T-helper 2 cell treated with Interferon-gamma antibody and Interleukin-4, amounts not matched to agents 5 μg/mL and 100 μg/mL, for 36 hours (primary cell): ENCODE measurements at regions not wholly inside any gene's neighbourhood (a gene's known extent, or its start where the extent isn't known, plus 50 kb on each side); places are given as distances from the start of the nearest gene placed in this dataset.

Experiments
- DNase-seq: peaks from one replicate; pipeline ENCODE4 v3.0.0; 2021; ENCODE audit warnings: low spot score
- H3K27ac Mint-ChIP-seq: one replicate; pipeline ENCODE4 v1.8.0; 2021; ENCODE audit warnings: mild to moderate bottlenecking, mixed read lengths
- H3K27me3 Mint-ChIP-seq: one replicate; pipeline ENCODE4 v1.8.0; 2021; ENCODE audit warnings: low read depth, mixed read lengths
- H3K36me3 Mint-ChIP-seq: one replicate; pipeline ENCODE4 v1.8.0; 2021; ENCODE audit warnings: low read depth, mixed read lengths
- H3K4me1 Mint-ChIP-seq: one replicate; pipeline ENCODE4 v1.8.0; 2021; ENCODE audit warnings: low read depth, mixed read lengths
- H3K4me3 Mint-ChIP-seq: one replicate; pipeline ENCODE4 v1.8.0; 2022; ENCODE audit warnings: mild to moderate bottlenecking, moderate library complexity, mixed read lengths
- H3K9me3 Mint-ChIP-seq: one replicate; pipeline ENCODE4 v1.8.0; 2021; ENCODE audit warnings: mixed read lengths

DNA sequence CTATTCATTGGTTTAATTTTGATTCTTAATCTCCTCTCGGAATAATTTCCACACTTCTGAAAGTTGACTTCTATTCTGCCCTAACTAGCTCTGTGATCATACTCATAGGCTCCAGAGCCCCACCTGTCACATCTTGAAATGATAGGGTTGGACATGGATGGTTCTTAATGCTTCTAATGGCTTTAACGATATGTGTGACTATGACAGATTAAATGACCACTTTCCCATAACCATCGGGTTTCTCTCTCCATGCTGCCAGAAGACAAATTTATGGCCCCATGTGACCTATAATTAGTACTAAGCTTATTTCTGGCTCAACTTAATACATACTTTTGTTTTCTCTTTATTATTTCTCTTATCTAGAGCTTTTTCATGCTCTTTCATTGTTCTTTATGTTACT lies 251.1 kb upstream of the TUT7 start:
- H3K9me3 Mint-ChIP-seq, result no peaks in the 10 kb centered on the region
- no peak for DNase-seq
- no peak overlapping the region for H3K4me3 Mint-ChIP-seq
- no peaks in the 10 kb centered on the region for H3K36me3 Mint-ChIP-seq
- H3K27ac Mint-ChIP-seq, result no peak overlapping the region
- no peaks in the 10 kb centered on the region for H3K27me3 Mint-ChIP-seq
- no peaks in the 10 kb centered on the region for H3K4me1 Mint-ChIP-seq

DNA sequence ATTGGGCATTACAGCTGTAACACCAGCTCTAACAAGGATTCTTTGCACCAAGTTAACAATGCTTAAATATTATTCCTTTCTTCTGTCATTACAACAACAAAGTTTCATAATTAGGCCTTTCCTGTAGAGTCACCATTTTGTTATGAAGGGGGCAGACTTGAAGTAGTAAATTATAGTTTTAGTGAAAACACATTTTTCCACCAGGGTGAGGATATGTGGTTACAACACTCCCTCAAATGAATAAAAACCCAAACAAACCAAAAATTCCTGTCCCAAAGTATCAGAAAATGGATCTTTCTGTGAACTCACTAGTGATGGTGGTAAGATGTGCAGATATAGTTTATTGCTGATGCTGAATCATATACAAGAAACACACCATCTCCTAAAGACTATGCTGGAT lies 250.5 kb upstream of the TUT7 start:
- Mint-ChIP-seq H3K27ac (no peak overlapping the region), H3K36me3 (no peaks in the 10 kb centered on the region), H3K4me1 (no peaks in the 10 kb centered on the region), H3K9me3 (no peaks in the 10 kb centered on the region), H3K27me3 (no peaks in the 10 kb centered on the region), H3K4me3 (no peak overlapping the region)
- DNase-seq, result no peak

DNA sequence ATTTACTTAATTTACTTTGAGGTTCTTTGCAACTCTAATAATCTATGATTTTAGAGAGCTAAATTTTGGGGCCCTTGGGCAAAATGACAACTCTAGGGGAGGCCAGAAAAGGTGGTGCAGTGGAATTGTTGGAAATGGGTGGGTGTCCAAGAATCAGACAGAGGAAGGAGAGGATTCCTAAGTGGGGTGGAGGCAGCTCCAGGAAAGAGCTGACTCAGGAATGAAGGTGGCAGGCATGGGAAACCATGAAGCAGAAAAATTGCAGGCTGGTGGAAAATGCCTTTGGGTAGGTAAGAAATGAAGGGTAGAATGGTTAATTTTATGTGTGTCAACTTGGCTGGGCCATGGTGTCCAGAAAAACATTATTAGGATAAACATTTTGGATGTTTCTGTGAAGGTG lies 248.5 kb upstream of the TUT7 start:
- no peak overlapping the region for H3K4me3 Mint-ChIP-seq
- H3K9me3 Mint-ChIP-seq, result no peaks in the 10 kb centered on the region
- no peak overlapping the region for H3K27ac Mint-ChIP-seq
- no peaks in the 10 kb centered on the region for H3K36me3 Mint-ChIP-seq
- DNase-seq, result no peak
- no peaks in the 10 kb centered on the region for H3K27me3 Mint-ChIP-seq
- no peaks in the 10 kb centered on the region for H3K4me1 Mint-ChIP-seq

DNA sequence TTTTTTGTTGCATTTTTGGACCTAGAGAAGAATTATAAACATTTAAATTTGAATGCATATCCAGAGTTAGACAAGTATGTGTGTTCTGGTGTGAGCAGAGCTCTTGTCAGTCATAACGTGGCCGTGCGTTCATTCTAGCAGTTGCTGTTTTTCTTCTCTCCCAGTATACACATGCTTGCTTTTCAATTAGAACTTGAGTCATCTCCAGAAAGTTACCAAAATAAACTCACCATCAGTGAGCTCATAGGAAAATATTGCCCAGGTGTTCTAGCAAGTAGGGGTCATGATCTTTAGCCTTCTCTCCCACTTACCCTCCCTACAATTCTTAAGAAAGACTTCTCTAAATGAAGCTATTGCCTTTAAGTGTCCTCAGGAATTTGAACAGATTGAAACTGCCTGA lies 247.5 kb upstream of the TUT7 start:
- Mint-ChIP-seq H3K9me3 (no peaks in the 10 kb centered on the region), H3K4me3 (no peak overlapping the region), H3K27me3 (no peaks in the 10 kb centered on the region), H3K36me3 (no peaks in the 10 kb centered on the region), H3K4me1 (no peaks in the 10 kb centered on the region), H3K27ac (no peak overlapping the region)
- DNase-seq, result no peak

DNA sequence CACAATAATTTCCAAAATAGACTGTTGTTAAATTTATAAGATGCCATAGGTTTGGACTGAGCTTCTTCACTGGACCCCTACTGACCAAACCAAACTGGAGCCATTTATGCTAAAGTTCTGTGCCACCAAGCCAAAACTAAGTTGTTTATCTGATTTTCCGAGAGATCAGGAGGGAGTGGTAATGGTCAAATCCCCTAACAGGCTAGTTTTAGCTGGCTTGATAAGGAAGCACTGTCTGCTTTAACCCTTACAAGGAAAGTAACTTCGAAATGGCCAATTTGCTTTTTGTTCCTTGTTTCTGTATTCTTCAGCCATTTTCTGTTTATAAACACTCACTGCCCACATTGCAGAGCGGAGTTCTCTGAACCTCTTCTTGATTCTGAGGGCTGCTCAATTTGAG lies 246.8 kb upstream of the TUT7 start:
- no peaks in the 10 kb centered on the region for H3K27me3 Mint-ChIP-seq
- no peaks in the 10 kb centered on the region for H3K36me3 Mint-ChIP-seq
- H3K27ac Mint-ChIP-seq, result no peak overlapping the region
- H3K4me3 Mint-ChIP-seq, result no peak overlapping the region
- H3K4me1 Mint-ChIP-seq, result no peaks in the 10 kb centered on the region
- no peaks in the 10 kb centered on the region for H3K9me3 Mint-ChIP-seq
- DNase-seq, result no peak

DNA sequence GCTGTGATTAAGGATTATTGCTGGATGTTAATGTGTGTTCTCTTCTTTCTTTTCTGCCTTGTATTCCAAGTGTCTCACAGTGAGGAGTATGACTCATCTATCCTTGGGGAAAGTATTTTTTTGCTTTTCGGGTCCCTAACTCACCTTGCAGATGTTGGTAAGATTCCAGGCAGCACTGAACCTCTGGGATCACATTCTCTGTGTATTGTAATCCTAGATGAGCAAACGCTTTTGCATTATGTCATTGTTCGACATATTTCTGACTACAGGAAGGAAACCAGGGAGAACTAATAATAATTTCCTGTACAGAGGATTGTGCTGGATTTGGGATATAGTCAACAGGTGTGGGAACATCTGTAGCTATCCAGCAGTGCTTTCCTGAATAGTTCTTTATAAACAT lies 246.1 kb upstream of the TUT7 start:
- no peak for DNase-seq
- H3K27me3 Mint-ChIP-seq, result no peaks in the 10 kb centered on the region
- H3K27ac Mint-ChIP-seq, result no peak overlapping the region
- no peaks in the 10 kb centered on the region for H3K9me3 Mint-ChIP-seq
- no peak overlapping the region for H3K4me3 Mint-ChIP-seq
- H3K4me1 Mint-ChIP-seq, result no peaks in the 10 kb centered on the region
- no peaks in the 10 kb centered on the region for H3K36me3 Mint-ChIP-seq

DNA sequence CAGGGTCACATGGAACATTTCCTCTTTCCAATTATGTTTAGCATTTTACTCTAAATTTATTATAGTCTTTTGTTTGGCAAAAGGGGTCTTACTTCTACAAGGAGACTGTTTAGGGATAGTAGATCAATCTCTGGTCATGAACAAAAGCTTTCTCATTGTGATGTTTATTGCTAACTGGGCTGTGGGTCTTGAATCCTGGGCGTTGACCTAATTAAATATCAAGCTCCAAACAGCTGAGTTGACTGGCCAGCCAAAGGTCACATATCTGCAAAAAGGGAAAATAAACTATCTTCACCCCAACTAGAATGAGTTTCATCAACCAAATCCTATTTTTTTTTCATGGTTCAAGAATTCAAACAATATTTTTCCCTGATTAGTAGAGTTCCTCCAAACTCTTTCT lies 245.4 kb upstream of the TUT7 start:
- no peaks in the 10 kb centered on the region for H3K9me3 Mint-ChIP-seq
- DNase-seq, result no peak
- H3K27me3 Mint-ChIP-seq, result no peaks in the 10 kb centered on the region
- H3K27ac Mint-ChIP-seq, result no peak overlapping the region
- no peak overlapping the region for H3K4me3 Mint-ChIP-seq
- H3K4me1 Mint-ChIP-seq, result no peaks in the 10 kb centered on the region
- no peaks in the 10 kb centered on the region for H3K36me3 Mint-ChIP-seq

DNA sequence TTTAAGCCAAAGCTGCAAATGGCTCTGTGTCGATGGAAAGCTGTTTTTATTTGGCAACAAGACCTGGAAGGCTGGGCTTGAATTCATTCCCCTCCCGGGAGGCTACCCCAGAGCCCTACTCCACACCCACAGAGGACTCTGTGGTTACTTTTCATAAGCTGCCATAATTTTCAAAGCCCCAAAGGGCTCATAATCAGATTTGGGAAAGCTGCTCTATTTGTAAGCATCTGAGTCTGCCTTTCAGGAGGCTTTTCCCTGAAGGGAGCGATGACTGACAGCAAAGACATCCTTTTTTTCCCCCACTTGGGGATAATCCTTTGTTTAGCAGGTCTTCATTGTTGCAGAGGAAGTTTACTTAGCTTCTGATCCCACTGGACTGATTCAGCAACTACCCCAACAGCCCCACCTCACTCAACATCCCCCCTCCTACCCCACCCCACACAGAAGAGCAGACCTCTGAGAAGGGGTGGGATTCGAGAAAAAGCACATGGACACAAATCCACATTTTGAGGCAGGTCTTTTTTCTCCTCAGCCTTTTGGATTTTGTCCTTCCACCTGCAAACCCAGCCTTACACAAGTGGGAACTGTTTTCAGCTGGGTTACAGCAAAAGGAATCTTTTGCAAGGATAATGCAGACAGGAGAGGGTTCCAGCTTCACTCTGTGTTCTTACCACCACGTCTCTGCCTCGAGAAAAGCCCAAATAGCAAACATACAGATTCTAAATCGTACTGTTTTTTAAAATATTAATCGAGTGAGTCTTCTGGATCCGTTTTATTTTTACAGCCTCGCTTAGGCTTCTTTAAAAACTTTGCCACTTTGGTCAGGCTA lies 244.4 kb upstream of the TUT7 start:
- no peaks in the 10 kb centered on the region for H3K27me3 Mint-ChIP-seq
- H3K9me3 Mint-ChIP-seq, result no peaks in the 10 kb centered on the region
- no peak for DNase-seq
- no peaks in the 10 kb centered on the region for H3K36me3 Mint-ChIP-seq
- H3K27ac Mint-ChIP-seq, result no peak overlapping the region
- H3K4me1 Mint-ChIP-seq, result no peaks in the 10 kb centered on the region
- no peak overlapping the region for H3K4me3 Mint-ChIP-seq

DNA sequence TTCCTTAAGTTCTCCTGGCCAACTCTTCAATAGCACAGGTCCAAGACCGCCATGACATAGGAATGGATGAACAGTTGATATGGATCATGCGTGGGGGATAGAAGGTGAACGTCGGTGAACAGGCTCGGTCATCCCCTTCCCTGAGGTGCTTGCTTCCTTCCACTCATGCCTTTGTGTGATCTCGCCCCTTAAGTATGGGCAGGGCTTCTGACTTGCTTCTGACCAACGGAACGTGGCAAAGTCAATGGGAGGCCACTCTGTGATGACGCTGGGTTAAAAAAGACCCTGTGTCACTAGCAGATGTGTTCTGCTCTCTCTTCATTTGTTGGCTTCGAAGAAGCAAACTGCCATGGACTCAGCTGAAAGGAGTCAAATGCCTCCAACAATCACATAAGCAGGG lies 240.5 kb upstream of the TUT7 start:
- no peak for DNase-seq
- Mint-ChIP-seq H3K9me3 (no peaks in the 10 kb centered on the region), H3K27me3 (no peaks in the 10 kb centered on the region), H3K4me3 (no peak overlapping the region), H3K4me1 (no peaks in the 10 kb centered on the region), H3K36me3 (no peaks in the 10 kb centered on the region), H3K27ac (no peak overlapping the region)

DNA sequence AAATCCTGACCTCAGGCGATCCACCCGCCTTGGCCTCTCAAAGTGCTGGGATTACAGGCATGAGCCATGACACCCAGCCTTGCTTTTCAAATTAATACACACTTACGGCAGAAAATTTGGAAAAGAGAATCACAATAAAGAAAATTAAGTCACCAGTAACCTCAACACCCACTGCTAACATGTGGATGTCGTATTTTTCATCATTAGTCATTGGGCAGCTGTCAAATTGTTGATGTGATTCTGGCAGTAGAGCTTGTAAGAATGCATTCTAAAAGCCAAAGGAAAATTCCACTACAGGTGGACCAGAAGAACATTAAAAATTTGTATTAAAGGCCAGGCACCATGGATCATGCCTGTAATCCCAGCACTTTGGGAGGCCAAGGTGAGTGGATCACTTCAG lies 237.3 kb upstream of the TUT7 start:
- no peak overlapping the region for H3K27ac Mint-ChIP-seq

DNA sequence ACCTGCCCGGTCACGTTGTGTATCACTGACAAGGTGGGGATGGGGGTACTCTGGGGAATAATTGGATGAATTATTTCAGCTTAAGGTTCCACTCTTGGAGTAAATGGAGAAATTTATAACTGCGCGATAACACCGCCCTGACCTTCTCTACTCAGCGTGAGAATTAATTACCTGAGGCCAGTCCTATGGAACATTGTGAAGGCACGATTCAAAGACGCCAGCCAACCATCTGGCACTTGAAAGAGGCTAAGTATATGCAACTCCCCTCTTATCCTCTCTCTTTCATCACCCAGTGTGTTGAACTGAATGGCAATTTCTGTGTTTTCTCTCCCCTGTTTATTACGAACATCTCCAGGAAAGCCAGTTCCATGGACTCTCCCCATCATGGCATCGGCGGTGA lies 235.5 kb upstream of the TUT7 start:
- Mint-ChIP-seq H3K27me3 (no peaks in the 10 kb centered on the region), H3K27ac (no peak overlapping the region), H3K9me3 (no peaks in the 10 kb centered on the region), H3K4me1 (peaks cover 3% of the 10 kb centered on the region), H3K36me3 (no peaks in the 10 kb centered on the region), H3K4me3 (no peak overlapping the region)
- DNase-seq, result no peak

More for the DNA sequence above, 237.3 kb upstream of the TUT7 start:
- Mint-ChIP-seq H3K9me3 (no peaks in the 10 kb centered on the region), H3K27me3 (no peaks in the 10 kb centered on the region), H3K4me1 (no peaks in the 10 kb centered on the region), H3K4me3 (no peak overlapping the region), H3K36me3 (no peaks in the 10 kb centered on the region)
- no peak for DNase-seq

DNA sequence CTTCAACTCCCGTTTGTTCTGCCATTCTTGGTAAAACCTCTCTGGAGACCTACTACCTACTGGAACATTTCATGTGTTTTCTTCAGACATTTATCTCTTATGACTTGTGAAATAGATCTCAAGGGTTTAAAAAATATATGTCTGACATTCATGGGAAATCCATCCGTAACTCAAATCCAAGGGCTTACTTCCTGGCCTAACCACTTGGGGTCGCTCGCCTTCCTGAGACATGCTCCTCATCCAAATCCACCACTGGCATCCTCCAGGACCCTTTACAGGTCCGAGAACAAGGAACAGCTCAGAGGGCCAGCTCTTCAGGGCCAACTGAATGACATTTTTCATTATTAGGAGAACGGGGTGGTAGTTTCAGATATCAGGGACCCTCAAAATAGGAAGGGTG lies 235.1 kb upstream of the TUT7 start:
- peaks cover 3% of the 10 kb centered on the region for H3K4me1 Mint-ChIP-seq
- H3K27me3 Mint-ChIP-seq, result no peaks in the 10 kb centered on the region
- no peaks in the 10 kb centered on the region for H3K36me3 Mint-ChIP-seq
- no peaks in the 10 kb centered on the region for H3K9me3 Mint-ChIP-seq
- H3K27ac Mint-ChIP-seq, result no peak overlapping the region
- DNase-seq, result no peak
- H3K4me3 Mint-ChIP-seq, result no peak overlapping the region

DNA sequence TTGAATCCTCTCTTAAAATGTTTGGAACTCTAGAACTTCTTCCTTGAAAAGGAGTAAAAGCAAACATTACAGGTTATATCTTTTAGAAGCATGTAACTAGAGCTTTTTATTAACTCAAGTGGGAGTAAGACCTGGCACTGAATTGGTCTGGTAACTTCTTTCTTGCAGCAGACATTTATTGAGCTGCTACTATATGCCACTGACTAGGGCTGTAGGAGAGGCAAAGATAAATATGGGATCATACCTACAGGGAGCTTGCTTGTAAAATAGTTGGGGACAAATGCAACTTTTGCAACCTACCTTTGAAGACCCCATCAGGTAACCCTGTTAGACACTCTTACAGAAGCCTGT lies 231.9 kb upstream of the TUT7 start:
- Mint-ChIP-seq H3K36me3 (no peaks in the 10 kb centered on the region), H3K27ac (no peak overlapping the region), H3K4me3 (no peak overlapping the region), H3K27me3 (peaks cover 3% of the 10 kb centered on the region), H3K9me3 (no peaks in the 10 kb centered on the region), H3K4me1 (peaks cover 3% of the 10 kb centered on the region)
- no peak for DNase-seq

DNA sequence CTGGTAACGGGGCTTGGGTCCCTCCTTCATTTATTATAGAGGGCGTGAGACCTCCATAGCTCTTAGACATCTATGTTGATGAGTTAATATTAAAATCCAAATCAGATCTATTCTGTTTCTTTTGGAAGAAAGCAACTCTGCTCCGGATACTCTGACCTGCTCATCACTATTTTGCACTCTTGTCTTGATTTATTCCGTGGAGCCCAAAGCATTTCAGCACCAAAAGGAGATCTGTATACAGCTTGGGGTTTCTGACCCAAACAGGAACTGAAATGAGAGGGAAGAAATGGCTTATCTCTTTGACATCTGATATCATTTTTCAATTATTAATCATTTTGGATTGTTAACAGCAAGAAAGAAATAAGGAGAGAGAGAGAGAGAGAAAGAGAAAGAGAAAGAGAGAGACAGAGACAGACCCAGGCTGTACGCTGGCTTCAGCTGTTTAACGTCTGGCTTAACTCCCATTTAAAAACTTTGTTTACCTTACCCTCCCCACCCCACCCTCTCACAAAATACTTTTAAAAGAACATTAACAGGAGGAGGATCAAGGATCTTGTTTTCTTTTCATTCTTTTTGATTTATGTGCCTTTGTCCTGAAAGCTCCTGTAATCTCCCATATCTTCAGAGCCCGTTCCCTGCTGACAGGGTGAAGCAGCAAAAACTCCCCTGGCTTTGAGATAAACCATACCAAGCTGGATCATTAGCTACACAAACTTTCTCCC lies 231.4 kb upstream of the TUT7 start:
- DNase-seq, result no peak
- H3K36me3 Mint-ChIP-seq, result no peaks in the 10 kb centered on the region
- H3K9me3 Mint-ChIP-seq, result no peaks in the 10 kb centered on the region
- H3K4me1 Mint-ChIP-seq, result peaks cover 3% of the 10 kb centered on the region
- peak overlapping the region; percentile 65 for H3K4me3 Mint-ChIP-seq
- peak overlapping the region; percentile 53 for H3K27ac Mint-ChIP-seq
- peaks cover 3% of the 10 kb centered on the region for H3K27me3 Mint-ChIP-seq

DNA sequence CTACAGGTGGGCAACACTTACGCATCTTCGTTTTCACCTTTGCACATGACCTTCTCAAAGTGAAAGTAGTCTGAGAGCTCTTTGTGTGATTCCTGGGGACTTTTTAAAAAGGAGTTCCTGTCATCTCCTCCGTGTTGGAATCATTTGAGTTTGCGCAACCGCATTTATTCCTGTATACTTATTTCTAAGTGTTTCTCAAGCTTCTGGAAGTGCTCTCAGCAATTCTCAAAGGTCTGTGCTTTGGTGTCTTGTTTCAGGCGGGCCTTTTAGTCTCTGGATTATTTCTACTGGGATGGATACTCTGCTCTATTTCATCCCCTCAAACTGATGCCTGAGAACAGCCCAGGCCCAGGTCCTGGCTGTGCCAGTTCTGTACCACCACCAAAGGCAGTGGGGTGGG lies 226.5 kb upstream of the TUT7 start:
- peaks cover 3% of the 10 kb centered on the region for H3K27me3 Mint-ChIP-seq
- H3K4me3 Mint-ChIP-seq, result no peak overlapping the region
- no peaks in the 10 kb centered on the region for H3K36me3 Mint-ChIP-seq
- DNase-seq, result no peak
- peaks cover 3% of the 10 kb centered on the region for H3K4me1 Mint-ChIP-seq
- H3K27ac Mint-ChIP-seq, result no peak overlapping the region
- no peaks in the 10 kb centered on the region for H3K9me3 Mint-ChIP-seq
